ENCODE measurements at regions not wholly inside any gene's neighbourhood (a gene's known extent, or its start where the extent isn't known, plus 50 kb on each side); places are given as distances from the start of the nearest gene placed in this dataset.

- POLR2A ChIA-PET = interaction anchor here (1.6 to 4.0 kb wide), 2 partner anchors 7 to 96 kb away, joined by 5 to 22 read pairs; no protein-coding TSS in a partner anchor
- CTCF ChIA-PET = interaction anchor here (0.7 to 3.1 kb wide), 7 partner anchors 10 to 118 kb away, joined by 3 to 40 read pairs (median 5); no protein-coding TSS in a partner anchor
- no peak for TF ChIP-seq IKZF2 (IDR thresholded peaks at IDR 0.05)
- TF ChIP-seq SMARCA5 (IDR thresholded peaks at IDR 0.05) = no peak
- no peak for TF ChIP-seq ZZZ3 (IDR thresholded peaks at IDR 0.05; ENCODE audit: control insufficient read depth, insufficient read length, low read depth)
- TF ChIP-seq SMAD5 (IDR thresholded peaks at IDR 0.05; ENCODE audit: low read depth) = no peak
- TF ChIP-seq MEF2A (IDR thresholded peaks at IDR 0.05; ENCODE audit: insufficient read depth, low read depth, low read length) = no peak
- TF ChIP-seq SKIL (IDR thresholded peaks at IDR 0.05; ENCODE audit: low read depth, poor library complexity, severe bottlenecking) = no peak
- no peak for TF ChIP-seq MXI1 (IDR thresholded peaks at IDR 0.05; ENCODE audit: low read depth, low read length)
- TF ChIP-seq, protein P1, sequence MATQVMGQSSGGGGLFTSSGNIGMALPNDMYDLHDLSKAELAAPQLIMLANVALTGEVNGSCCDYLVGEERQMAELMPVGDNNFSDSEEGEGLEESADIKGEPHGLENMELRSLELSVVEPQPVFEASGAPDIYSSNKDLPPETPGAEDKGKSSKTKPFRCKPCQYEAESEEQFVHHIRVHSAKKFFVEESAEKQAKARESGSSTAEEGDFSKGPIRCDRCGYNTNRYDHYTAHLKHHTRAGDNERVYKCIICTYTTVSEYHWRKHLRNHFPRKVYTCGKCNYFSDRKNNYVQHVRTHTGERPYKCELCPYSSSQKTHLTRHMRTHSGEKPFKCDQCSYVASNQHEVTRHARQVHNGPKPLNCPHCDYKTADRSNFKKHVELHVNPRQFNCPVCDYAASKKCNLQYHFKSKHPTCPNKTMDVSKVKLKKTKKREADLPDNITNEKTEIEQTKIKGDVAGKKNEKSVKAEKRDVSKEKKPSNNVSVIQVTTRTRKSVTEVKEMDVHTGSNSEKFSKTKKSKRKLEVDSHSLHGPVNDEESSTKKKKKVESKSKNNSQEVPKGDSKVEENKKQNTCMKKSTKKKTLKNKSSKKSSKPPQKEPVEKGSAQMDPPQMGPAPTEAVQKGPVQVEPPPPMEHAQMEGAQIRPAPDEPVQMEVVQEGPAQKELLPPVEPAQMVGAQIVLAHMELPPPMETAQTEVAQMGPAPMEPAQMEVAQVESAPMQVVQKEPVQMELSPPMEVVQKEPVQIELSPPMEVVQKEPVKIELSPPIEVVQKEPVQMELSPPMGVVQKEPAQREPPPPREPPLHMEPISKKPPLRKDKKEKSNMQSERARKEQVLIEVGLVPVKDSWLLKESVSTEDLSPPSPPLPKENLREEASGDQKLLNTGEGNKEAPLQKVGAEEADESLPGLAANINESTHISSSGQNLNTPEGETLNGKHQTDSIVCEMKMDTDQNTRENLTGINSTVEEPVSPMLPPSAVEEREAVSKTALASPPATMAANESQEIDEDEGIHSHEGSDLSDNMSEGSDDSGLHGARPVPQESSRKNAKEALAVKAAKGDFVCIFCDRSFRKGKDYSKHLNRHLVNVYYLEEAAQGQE (IDR thresholded peaks at IDR 0.05; ENCODE audit: low read depth, low read length) = no peak
- TF ChIP-seq PKNOX1 (IDR thresholded peaks at IDR 0.05) = no peak
- TF ChIP-seq PML (IDR thresholded peaks at IDR 0.05; ENCODE audit: low read length) = no peak
- TF ChIP-seq MYC (IDR thresholded peaks at IDR 0.05; ENCODE audit: insufficient read depth, insufficient read length, insufficient replicate concordance, low read length, severe bottlenecking) = no peak
- TF ChIP-seq EED (IDR thresholded peaks at IDR 0.05; ENCODE audit: low read depth) = no peak
- no peak for TF ChIP-seq ATF3 (IDR thresholded peaks at IDR 0.05; ENCODE audit: borderline replicate concordance, extremely low read depth, low read depth, low read length)
Measured at GRCh38 chr1:221164951-221165838, 286.0 kb downstream of the HLX start.

More at GRCh38 chr1:221164951-221165838, 286.0 kb downstream of the HLX start:
- Histone ChIP-seq H2AFZ (ENCODE audit: control insufficient read depth, low read depth, low read length) (no peak overlapping the region), H3K4me3 (no peak overlapping the region), H3K4me2 (ENCODE audit: control insufficient read depth, insufficient read depth) (no peak overlapping the region), H3K27ac (ENCODE audit: control insufficient read depth, insufficient read depth) (no peak overlapping the region), H3K9me3 (replicated peaks; ENCODE audit: control insufficient read depth, insufficient read depth, low read length) (no peaks in the 10 kb centered on the region; the same call in 2 of the 3 replicates), H3K79me2 (ENCODE audit: control insufficient read depth, insufficient read depth, low read length) (no peaks in the 10 kb centered on the region), H3K36me3 (ENCODE audit: control insufficient read depth in 2 of 2, insufficient read depth in 2 of 2, low read length in 1 of 2) (no peaks in the 10 kb centered on the region), H3K9ac (ENCODE audit: control insufficient read depth, insufficient read depth, low read length) (no peak overlapping the region), H3K4me1 (ENCODE audit: control insufficient read depth, insufficient read depth, low read length) (peaks cover 15% of the 10 kb centered on the region), H3K27me3 (replicated peaks in 1 of 2; ENCODE audit: control insufficient read depth in 2 of 2, insufficient read depth in 2 of 2, low read length in 1 of 2) (0 out of 4 replicates have a peak, but pooled peaks cover 0 to 2% of the 10 kb centered on the region in 2 experiments), H4K20me1 (ENCODE audit: control insufficient read depth, insufficient read depth) (no peaks in the 10 kb centered on the region)
- DNase-seq (ENCODE audit: low read depth, low spot score) (no peak), FAIRE-seq (no peak), ATAC-seq (no peak)
- RAD21 ChIA-PET (ENCODE audit: unreplicated experiment) = interaction anchor here (2.6 to 4.4 kb wide), 4 partner anchors 35 to 118 kb away, joined by 8 to 53 read pairs (median 25); no protein-coding TSS in a partner anchor
- SMC1A ChIA-PET (ENCODE audit: uncharacterized antibody, unreplicated experiment) = interaction anchor here (0.6 to 5.7 kb wide), 18 partner anchors 9 to 943 kb away, joined by 3 to 57 read pairs (median 6); no protein-coding TSS in a partner anchor
- 47% methylated on average over 4 of the region's 4 CpGs for WGBS (ENCODE audit: insufficient coverage, insufficient replicate concordance, low lambda C conversion rate, missing lambda C conversion rate)
- BruUV-seq (replicated peaks) = no TSS peak
- intact Hi-C loops (cut with micrococcal nuclease; ENCODE audit: unreplicated experiment) = loop anchor here (5.0 kb wide), 1 partner anchor 37 kb away; no protein-coding TSS in a partner anchor
- in situ Hi-C loops (cut with MboI) = no loop called here
